Ishikawa (cell line): ENCODE measurements at regions not wholly inside any gene's neighbourhood (a gene's known extent, or its start where the extent isn't known, plus 50 kb on each side); places are given as distances from the start of the nearest gene placed in this dataset.

Experiments used
- CEBPB ChIP-seq: IDR thresholded peaks from 2 replicates; pipeline ENCODE4 v1.6.1; 2012
- CREB1 ChIP-seq: IDR thresholded peaks from 2 replicates; pipeline ENCODE4 v1.6.1; 2012; ENCODE audit warnings: low read depth
- EGR1 ChIP-seq: IDR thresholded peaks from 2 replicates; pipeline ENCODE4 v1.6.1; 2012
- EP300 ChIP-seq: IDR thresholded peaks from 2 replicates; pipeline ENCODE4 v1.6.1; 2012; ENCODE audit warnings: borderline replicate concordance
- FOXM1 ChIP-seq: IDR thresholded peaks from 2 replicates; pipeline ENCODE4 v1.6.1; 2012; ENCODE audit warnings: low read depth, borderline replicate concordance
- NFIC ChIP-seq: IDR thresholded peaks from 2 replicates; pipeline ENCODE4 v1.6.1; 2012
- RAD21 ChIP-seq: IDR thresholded peaks from 2 replicates; pipeline ENCODE4 v1.6.1; 2012; ENCODE audit warnings: low read depth
- TAF1 ChIP-seq: IDR thresholded peaks from 2 replicates; pipeline ENCODE4 v1.6.1; 2012; ENCODE audit warnings: low read depth, mild to moderate bottlenecking
- TCF12 ChIP-seq: IDR thresholded peaks from 2 replicates; pipeline ENCODE4 v1.6.1; 2012; ENCODE audit warnings: low read depth
- TEAD4 ChIP-seq: IDR thresholded peaks from 2 replicates; pipeline ENCODE4 v1.6.1; 2012
- YY1 ChIP-seq: IDR thresholded peaks from 2 replicates; pipeline ENCODE4 v1.6.1; 2012; ENCODE audit warnings: low read depth
- ZBTB7A ChIP-seq: IDR thresholded peaks from 2 replicates; pipeline ENCODE4 v1.6.1; 2012; ENCODE audit warnings: low read depth
- TF ChIP-seq, protein P1 (sequence below): IDR thresholded peaks from 2 replicates; pipeline ENCODE4 v1.6.1; 2012
- TF ChIP-seq, protein P2 (sequence below): IDR thresholded peaks from 2 replicates; pipeline ENCODE4 v1.6.1; 2012
- TF ChIP-seq, protein P3 (sequence below): IDR thresholded peaks from 2 replicates; pipeline ENCODE4 v1.6.1; 2012; ENCODE audit warnings: low read depth, mild to moderate bottlenecking

DNA sequence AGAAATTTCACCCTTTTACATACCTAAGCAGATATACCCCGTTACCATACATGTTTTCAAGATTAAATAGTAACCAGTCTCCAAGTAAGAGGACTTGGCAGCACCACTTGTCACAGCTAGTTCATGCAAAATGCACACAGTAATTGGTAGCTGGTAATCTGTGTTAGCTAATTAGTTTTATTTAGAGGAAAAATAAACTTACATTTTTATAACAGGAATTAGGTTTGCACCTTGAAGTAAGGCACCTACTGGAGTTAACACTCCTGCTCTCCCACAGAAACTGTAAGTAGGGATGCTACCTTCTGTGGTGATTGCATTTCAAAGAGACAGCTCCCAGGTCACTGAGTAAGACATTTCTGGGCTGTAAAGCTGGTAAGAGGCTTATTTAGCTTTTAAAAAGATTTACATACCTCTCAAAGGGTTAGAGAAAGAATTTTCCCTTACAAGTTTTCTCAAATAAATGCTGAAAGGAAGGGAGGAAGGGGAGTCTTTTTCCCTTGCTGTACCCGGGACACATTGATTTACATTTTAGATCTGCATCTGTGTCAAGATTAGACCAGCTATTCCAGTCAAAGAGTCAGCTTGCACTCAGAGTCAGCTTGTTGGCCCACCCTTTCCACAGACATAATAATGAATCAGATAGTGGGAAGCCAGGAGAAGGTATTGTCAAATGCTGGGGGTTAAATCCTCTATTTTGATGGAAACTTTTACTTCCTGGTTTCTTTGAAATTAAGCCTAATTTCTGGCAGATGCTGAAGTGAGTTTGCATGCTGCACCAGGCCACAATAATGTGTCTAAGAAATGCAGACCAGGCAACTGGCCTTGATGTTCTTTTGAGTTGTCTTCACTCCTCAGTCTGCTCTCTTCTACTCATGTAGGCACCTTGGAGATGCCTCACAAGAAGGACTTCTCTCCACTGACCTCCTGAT is 77.6 kb upstream of the CHD2 start:
- TF ChIP-seq TAF1, result no peak
- no peak for TF ChIP-seq ZBTB7A
- TF ChIP-seq FOXM1, result no peak
- no peak for TF ChIP-seq EP300
- no peak for TF ChIP-seq YY1
- no peak for TF ChIP-seq TEAD4
- no peak for TF ChIP-seq NFIC
- no peak for TF ChIP-seq CREB1
- TF ChIP-seq TCF12, result no peak
- TF ChIP-seq, protein P1, sequence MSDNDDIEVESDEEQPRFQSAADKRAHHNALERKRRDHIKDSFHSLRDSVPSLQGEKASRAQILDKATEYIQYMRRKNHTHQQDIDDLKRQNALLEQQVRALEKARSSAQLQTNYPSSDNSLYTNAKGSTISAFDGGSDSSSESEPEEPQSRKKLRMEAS, result no peak
- TF ChIP-seq, protein P2, sequence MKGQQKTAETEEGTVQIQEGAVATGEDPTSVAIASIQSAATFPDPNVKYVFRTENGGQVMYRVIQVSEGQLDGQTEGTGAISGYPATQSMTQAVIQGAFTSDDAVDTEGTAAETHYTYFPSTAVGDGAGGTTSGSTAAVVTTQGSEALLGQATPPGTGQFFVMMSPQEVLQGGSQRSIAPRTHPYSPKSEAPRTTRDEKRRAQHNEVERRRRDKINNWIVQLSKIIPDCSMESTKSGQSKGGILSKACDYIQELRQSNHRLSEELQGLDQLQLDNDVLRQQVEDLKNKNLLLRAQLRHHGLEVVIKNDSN, result no peak
- no peak for TF ChIP-seq CEBPB
- TF ChIP-seq, protein P3, sequence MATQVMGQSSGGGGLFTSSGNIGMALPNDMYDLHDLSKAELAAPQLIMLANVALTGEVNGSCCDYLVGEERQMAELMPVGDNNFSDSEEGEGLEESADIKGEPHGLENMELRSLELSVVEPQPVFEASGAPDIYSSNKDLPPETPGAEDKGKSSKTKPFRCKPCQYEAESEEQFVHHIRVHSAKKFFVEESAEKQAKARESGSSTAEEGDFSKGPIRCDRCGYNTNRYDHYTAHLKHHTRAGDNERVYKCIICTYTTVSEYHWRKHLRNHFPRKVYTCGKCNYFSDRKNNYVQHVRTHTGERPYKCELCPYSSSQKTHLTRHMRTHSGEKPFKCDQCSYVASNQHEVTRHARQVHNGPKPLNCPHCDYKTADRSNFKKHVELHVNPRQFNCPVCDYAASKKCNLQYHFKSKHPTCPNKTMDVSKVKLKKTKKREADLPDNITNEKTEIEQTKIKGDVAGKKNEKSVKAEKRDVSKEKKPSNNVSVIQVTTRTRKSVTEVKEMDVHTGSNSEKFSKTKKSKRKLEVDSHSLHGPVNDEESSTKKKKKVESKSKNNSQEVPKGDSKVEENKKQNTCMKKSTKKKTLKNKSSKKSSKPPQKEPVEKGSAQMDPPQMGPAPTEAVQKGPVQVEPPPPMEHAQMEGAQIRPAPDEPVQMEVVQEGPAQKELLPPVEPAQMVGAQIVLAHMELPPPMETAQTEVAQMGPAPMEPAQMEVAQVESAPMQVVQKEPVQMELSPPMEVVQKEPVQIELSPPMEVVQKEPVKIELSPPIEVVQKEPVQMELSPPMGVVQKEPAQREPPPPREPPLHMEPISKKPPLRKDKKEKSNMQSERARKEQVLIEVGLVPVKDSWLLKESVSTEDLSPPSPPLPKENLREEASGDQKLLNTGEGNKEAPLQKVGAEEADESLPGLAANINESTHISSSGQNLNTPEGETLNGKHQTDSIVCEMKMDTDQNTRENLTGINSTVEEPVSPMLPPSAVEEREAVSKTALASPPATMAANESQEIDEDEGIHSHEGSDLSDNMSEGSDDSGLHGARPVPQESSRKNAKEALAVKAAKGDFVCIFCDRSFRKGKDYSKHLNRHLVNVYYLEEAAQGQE, result no peak
- no peak for TF ChIP-seq RAD21
- TF ChIP-seq EGR1, result no peak

DNA sequence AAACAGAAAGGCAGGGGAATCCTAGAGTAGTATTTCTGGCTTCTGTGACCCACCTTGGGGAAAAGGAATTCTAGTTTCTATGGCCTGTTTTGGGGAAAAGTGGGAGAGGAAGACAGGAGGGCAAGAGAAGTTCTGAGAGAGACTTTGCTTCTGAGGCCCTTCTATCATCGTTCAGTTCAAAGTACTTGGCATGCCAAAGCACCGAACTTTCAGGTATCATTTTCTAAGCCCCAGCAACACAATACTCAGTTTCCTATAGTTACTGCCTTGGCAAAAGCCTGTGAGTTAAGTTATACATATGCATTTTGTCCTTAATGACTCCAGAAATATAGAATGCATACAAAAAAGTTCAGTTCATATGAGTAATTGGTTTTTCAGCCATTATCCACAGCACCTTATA is 74.1 kb upstream of the CHD2 start:
- TF ChIP-seq TCF12, result no peak
- no peak for TF ChIP-seq EP300
- TF ChIP-seq, protein P2, result no peak
- no peak for TF ChIP-seq ZBTB7A
- no peak for TF ChIP-seq YY1
- TF ChIP-seq, protein P3, result no peak
- TF ChIP-seq CEBPB, result no peak
- TF ChIP-seq, protein P1, result no peak
- TF ChIP-seq TAF1, result no peak
- TF ChIP-seq FOXM1, result no peak

DNA sequence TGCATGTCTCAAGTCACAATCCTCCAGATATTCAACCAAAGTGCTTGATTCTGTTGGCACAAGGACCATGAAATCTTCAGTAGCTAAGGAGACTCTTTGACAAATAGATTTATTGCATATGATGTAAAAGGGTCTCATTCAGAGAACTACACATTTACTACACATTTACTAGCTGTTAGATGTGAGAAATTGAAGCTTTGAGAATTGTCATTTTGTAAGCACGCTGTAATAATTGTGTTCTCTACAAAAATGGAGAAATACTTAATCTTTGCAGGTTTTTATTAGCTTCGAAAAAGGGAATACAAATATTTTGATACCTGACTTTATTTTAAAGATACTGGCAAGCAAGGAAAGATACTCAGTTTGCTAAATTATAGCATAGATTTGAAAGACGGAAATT is 70.2 kb upstream of the CHD2 start:
- TF ChIP-seq, protein P3, result no peak
- TF ChIP-seq EP300 (no peak), FOXM1 (no peak), TEAD4 (no peak), YY1 (no peak)
- TF ChIP-seq, protein P1, result no peak
- TF ChIP-seq, protein P2, result no peak

DNA sequence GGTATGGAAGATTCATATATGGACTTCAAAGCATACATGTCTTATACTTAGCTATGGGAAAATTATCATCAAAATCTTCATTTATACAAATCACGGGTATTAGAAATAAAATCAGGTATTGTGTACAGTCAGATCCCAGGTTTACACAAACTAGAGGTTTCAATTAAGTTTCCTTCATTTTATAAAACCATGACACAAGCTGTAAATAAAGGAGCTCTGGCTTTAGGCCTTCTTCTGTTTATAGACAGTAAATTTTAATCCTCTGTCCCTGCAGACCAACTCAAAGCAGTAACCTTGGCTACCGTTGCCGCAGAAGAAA is 68.8 kb upstream of the CHD2 start:
- TF ChIP-seq TAF1 (0 out of 2 replicates have a peak, but pooled peaks have one; percentile 0), ZBTB7A (no peak)
